HepG2 (cell line): ENCODE measurements at regions not wholly inside any gene's neighbourhood (a gene's known extent, or its start where the extent isn't known, plus 50 kb on each side); places are given as distances from the start of the nearest gene placed in this dataset.

ENCODE experiments used
- PHF5A ChIP-seq: IDR thresholded peaks from one replicate; pipeline ENCODE4 v1.6.1; 2018; ENCODE audit warnings: low read depth, missing genetic modification reagents; ENCODE audit not compliant: unreplicated experiment
- POLR2A ChIP-seq, 2 experiments: IDR thresholded peaks; 2 replicates each; pipeline ENCODE4 v1.6.1; 2011; ENCODE audit warnings: low read depth in 2 of 2, low read length in 2 of 2, mild to moderate bottlenecking in 1 of 2, moderate library complexity in 1 of 2; ENCODE audit not compliant: insufficient read depth in 1 of 2
- RELA ChIP-seq: sonication (generic); formaldehyde crosslinking; IDR thresholded peaks from 2 replicates; pipeline ENCODE4 v1.4.0; 2020; ENCODE audit warnings: missing genetic modification reagents
- U2AF1 ChIP-seq: fragments of 200-400 bp; formaldehyde crosslinking; optimal IDR thresholded peaks from 2 replicates; pipeline ENCODE3; 2017; ENCODE audit warnings: mild to moderate bottlenecking, low read depth, low read length
- TF ChIP-seq, protein P1 (sequence below): sonication (generic); formaldehyde crosslinking; IDR thresholded peaks from 2 replicates; pipeline ENCODE4 v1.5.0; 2020; ENCODE audit warnings: mild to moderate bottlenecking, missing genetic modification reagents, moderate library complexity

DNA sequence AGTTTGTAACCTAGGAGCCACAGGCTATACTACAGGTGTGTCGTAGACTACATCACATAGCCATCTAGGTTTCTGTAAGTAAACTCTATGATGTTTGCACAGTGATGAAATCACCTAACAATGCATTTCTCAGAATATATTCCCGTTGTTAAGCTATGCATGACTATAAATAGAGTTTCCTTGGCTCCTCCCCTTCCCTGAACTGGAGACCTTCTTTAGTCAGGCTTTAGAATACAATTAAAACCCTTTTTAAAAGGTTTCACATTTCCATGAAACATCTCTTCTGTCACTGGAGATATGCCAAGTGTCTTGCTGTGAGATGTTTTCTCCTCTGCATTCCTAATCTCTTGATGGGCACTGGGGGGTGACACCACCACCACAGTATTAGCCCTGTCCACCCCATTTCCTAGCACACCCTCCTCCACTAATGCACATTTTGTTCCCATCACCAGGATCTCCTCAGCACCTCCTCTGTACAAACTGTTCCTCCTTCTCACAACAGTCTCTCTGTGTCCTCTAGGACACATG is 334.6 kb upstream of the CPEB2 start:
- TF ChIP-seq, protein P1, sequence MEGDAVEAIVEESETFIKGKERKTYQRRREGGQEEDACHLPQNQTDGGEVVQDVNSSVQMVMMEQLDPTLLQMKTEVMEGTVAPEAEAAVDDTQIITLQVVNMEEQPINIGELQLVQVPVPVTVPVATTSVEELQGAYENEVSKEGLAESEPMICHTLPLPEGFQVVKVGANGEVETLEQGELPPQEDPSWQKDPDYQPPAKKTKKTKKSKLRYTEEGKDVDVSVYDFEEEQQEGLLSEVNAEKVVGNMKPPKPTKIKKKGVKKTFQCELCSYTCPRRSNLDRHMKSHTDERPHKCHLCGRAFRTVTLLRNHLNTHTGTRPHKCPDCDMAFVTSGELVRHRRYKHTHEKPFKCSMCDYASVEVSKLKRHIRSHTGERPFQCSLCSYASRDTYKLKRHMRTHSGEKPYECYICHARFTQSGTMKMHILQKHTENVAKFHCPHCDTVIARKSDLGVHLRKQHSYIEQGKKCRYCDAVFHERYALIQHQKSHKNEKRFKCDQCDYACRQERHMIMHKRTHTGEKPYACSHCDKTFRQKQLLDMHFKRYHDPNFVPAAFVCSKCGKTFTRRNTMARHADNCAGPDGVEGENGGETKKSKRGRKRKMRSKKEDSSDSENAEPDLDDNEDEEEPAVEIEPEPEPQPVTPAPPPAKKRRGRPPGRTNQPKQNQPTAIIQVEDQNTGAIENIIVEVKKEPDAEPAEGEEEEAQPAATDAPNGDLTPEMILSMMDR (CRISPR knock-in tag) = no peak
- no peak for TF ChIP-seq PHF5A
- no peak for TF ChIP-seq U2AF1
- no peak for TF ChIP-seq RELA (CRISPR knock-in tag)
- TF ChIP-seq POLR2A (IDR thresholded peaks at IDR 0.05; ENCODE audit: insufficient read depth in 1 of 2, low read depth in 2 of 2, low read length in 2 of 2) = no peak
